ENCODE measurements at regions not wholly inside any gene's neighbourhood (a gene's known extent, or its start where the extent isn't known, plus 50 kb on each side); places are given as distances from the start of the nearest gene placed in this dataset.

GRCh38 chr5:3058942-3059341 is 307.5 kb upstream of the IRX2 start:
- no peak for TF ChIP-seq CTCF (IDR thresholded peaks at IDR 0.05)
- TF ChIP-seq EZH2 (IDR thresholded peaks at IDR 0.05; ENCODE audit: borderline replicate concordance, insufficient read depth, low read depth, low read length, poor library complexity, severe bottlenecking): no peak
